ENCODE measurements at regions not wholly inside any gene's neighbourhood (a gene's known extent, or its start where the extent isn't known, plus 50 kb on each side); places are given as distances from the start of the nearest gene placed in this dataset.

DNA sequence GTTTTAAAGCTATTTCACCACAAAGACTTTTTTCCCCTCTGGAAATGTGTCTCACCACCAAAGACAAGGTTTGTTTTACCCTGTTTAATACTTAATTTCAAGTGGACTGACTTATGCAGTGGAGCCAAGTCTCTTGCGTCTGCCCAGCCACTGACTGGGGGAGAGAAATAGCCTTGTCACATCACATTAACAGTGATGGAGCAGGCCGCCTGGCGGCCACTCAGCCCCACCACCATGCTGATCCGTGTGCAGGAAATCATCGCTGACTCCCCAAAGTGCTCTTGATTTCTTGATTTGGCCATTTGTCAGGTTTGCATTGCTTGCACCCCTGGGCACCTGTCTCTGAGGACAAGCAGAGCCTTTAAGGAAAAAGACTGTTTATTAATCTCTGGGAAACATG lies 334.1 kb downstream of the GLRX3 start:
- no peaks in the 10 kb centered on the region for H3K36me3 ChIP-seq (ENCODE audit: control insufficient read depth, insufficient read depth, low read length)
- no peaks in the 10 kb centered on the region for H3K27me3 ChIP-seq (ENCODE audit: control insufficient read depth, insufficient read depth, low read length)
- ChIA-PET POLR2A (no interaction called here), CTCF (no interaction called here)
- TF ChIP-seq, protein P1, sequence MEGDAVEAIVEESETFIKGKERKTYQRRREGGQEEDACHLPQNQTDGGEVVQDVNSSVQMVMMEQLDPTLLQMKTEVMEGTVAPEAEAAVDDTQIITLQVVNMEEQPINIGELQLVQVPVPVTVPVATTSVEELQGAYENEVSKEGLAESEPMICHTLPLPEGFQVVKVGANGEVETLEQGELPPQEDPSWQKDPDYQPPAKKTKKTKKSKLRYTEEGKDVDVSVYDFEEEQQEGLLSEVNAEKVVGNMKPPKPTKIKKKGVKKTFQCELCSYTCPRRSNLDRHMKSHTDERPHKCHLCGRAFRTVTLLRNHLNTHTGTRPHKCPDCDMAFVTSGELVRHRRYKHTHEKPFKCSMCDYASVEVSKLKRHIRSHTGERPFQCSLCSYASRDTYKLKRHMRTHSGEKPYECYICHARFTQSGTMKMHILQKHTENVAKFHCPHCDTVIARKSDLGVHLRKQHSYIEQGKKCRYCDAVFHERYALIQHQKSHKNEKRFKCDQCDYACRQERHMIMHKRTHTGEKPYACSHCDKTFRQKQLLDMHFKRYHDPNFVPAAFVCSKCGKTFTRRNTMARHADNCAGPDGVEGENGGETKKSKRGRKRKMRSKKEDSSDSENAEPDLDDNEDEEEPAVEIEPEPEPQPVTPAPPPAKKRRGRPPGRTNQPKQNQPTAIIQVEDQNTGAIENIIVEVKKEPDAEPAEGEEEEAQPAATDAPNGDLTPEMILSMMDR (IDR thresholded peaks at IDR 0.05; ENCODE audit: insufficient read depth, low read depth, low read length), result no peak
- H3K4me3 ChIP-seq (ENCODE audit: low read depth, low read length), result no peak overlapping the region
- DNase-seq (ENCODE audit: low read depth), result no peak

DNA sequence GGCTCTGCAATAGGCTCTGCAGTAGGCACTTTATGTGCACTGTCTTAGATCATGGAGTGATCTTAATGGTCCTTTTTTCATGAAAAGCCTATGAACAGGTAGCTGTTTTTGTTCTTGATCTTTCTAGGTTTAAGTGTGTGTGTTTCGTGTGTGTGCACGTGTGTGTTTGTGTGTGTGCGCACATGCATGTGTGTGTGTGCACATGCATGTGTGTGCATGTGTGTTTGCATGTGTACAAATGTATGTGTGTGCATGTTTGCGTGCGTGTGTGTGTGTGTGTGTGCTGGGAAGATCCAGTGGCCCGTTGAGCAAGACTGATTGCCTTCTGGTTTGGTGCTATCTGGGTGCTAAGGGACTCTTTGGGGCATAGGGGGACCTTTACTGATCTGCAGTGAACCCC lies 334.8 kb downstream of the GLRX3 start:
- POLR2A ChIA-PET, result no interaction called here
- Histone ChIP-seq H3K27me3 (ENCODE audit: control insufficient read depth, insufficient read depth, low read length) (no peaks in the 10 kb centered on the region), H3K36me3 (ENCODE audit: control insufficient read depth, insufficient read depth, low read length) (no peaks in the 10 kb centered on the region), H3K4me3 (ENCODE audit: low read depth, low read length) (no peak overlapping the region)
- DNase-seq (ENCODE audit: low read depth), result no peak
- CTCF ChIA-PET, result no interaction called here
- TF ChIP-seq, protein P1 (IDR thresholded peaks at IDR 0.05; ENCODE audit: insufficient read depth, low read depth, low read length), result no peak

DNA sequence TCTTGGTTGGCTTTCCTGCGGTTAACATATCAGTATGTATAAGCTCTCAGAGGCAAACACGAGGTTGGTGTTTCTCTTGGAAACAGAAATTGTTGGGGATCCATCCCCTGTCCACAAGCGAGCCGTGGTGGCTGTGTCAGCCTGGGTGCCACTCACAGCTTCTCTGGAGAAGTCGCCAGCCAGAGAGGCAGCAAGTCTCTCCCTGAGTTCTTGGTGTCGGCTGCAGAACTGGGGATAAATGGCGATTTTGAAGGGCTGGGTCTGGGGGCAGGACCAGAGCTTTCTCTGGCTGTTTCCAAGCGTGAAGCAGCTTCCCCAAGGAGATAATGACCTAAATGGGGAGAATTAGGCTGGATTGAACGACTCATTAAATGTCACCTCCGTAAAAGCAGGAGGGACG lies 335.3 kb downstream of the GLRX3 start:
- Histone ChIP-seq H3K4me3 (ENCODE audit: low read depth, low read length) (no peak overlapping the region), H3K36me3 (ENCODE audit: control insufficient read depth, insufficient read depth, low read length) (no peaks in the 10 kb centered on the region), H3K27me3 (ENCODE audit: control insufficient read depth, insufficient read depth, low read length) (no peaks in the 10 kb centered on the region)
- CTCF ChIA-PET, result no interaction called here
- DNase-seq (ENCODE audit: low read depth), result no peak
- POLR2A ChIA-PET, result no interaction called here
- TF ChIP-seq, protein P1 (IDR thresholded peaks at IDR 0.05; ENCODE audit: insufficient read depth, low read depth, low read length), result no peak

DNA sequence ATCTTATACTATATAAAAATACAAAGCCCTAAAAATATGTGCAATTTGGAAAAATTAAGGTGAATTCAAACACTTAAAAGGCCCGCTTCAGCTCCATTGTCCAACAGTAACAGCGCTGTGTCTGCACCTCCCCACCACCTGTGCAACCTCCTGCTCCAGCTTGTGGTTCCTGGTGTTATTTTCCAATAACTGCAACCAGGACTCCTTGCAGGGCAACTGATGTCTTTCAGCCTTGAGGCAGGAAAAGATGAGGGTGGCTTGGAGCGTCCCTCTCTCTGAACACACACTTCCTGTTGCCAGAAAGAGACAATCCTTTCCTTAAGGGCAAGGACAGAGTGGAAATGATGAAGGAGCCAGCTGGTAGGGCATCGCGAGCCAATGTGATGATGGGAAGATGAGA lies 336.0 kb downstream of the GLRX3 start:
- H3K27me3 ChIP-seq (ENCODE audit: control insufficient read depth, insufficient read depth, low read length), result no peaks in the 10 kb centered on the region
- H3K4me3 ChIP-seq (ENCODE audit: low read depth, low read length), result no peak overlapping the region
- CTCF ChIA-PET, result no interaction called here
- TF ChIP-seq, protein P1 (IDR thresholded peaks at IDR 0.05; ENCODE audit: insufficient read depth, low read depth, low read length), result no peak
- no peak for DNase-seq (ENCODE audit: low read depth)
- no peaks in the 10 kb centered on the region for H3K36me3 ChIP-seq (ENCODE audit: control insufficient read depth, insufficient read depth, low read length)
- POLR2A ChIA-PET, result no interaction called here

DNA sequence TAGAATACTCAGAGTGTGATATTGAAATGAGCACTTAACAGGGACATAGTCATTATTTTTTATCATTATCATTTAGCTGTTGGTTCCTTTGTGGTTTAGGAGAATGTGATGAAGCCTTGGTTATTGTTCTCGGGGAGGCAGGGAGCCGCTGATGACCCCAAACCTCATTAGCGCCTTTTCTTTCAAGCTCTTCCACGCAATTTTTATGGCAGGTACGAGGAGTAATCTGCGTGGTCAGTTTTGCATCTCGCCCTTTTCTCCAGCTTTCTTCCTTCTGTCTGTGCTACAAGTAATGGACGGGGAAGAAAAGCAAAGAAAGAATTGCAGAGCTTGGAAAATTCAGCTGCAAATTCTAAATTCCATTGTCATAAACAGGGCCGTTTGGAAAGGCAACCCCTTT lies 338.4 kb downstream of the GLRX3 start:
- Histone ChIP-seq H3K4me3 (ENCODE audit: low read depth, low read length) (no peak overlapping the region), H3K36me3 (ENCODE audit: control insufficient read depth, insufficient read depth, low read length) (no peaks in the 10 kb centered on the region), H3K27me3 (ENCODE audit: control insufficient read depth, insufficient read depth, low read length) (no peaks in the 10 kb centered on the region)
- CTCF ChIA-PET, result no interaction called here
- TF ChIP-seq, protein P1 (IDR thresholded peaks at IDR 0.05; ENCODE audit: insufficient read depth, low read depth, low read length), result no peak
- DNase-seq (ENCODE audit: low read depth), result no peak
- POLR2A ChIA-PET, result no interaction called here

Data from BJ (cell line).